Adrenal gland (tissue), 9 donors: ENCODE measurements at regions not wholly inside any gene's neighbourhood (a gene's known extent, or its start where the extent isn't known, plus 50 kb on each side); places are given as distances from the start of the nearest gene placed in this dataset.

Experiments
- DNase-seq, 7 donors: peaks; one replicate each; pipeline ENCODE4 v3.0.0-alpha.2; 2019 to 2020
- H3K27ac ChIP-seq, 5 donors: fragments of 200-600 bp; sonication (generic) in 4 of 5; 1 replicate in 3 of 5; 2 replicates in 2 of 5; pipeline versions ENCODE4 v1.5.1 to v1.8.0; 2016 to 2020; ENCODE audit warnings: mild to moderate bottlenecking in 1 of 5
- H3K27me3 ChIP-seq: fragments of 200-600 bp; 2 replicates; pipeline ENCODE4 v1.8.0; 2021
- H3K36me3 ChIP-seq, 2 donors: fragments of 200-600 bp; replicated peaks in 1 of 2; 1 replicate in 1 of 2; 2 replicates in 1 of 2; pipeline versions ENCODE4 v1.5.1 to v1.8.0; 2018 to 2022
- H3K4me1 ChIP-seq, 2 donors: fragments of 200-600 bp; replicated peaks in 1 of 2; 1 replicate in 1 of 2; 2 replicates in 1 of 2; pipeline versions ENCODE4 v1.5.1 to v1.8.0; 2018 to 2021
- H3K4me3 ChIP-seq, 4 donors: fragments of 200-600 bp; sonication (generic) in 3 of 4; one replicate each; pipeline ENCODE4 v1.5.1; 2016 to 2018
- H3K9me3 ChIP-seq, 3 donors: fragments of 200-600 bp; sonication (generic) in 1 of 3; replicated peaks in 1 of 3; 1 replicate in 2 of 3; 2 replicates in 1 of 3; pipeline versions ENCODE4 v1.5.1 to v1.8.0; 2016 to 2021
- POLR2A ChIP-seq, 2 donors: fragments of 450-650 bp; IDR thresholded peaks; one replicate each; pipeline ENCODE4 v1.6.1; 2017; ENCODE audit warnings: antibody characterized with exemption in 2 of 2, mild to moderate bottlenecking in 2 of 2, moderate library complexity in 1 of 2
- WGBS, 4 donors: extraction: QIAGEN DNeasy Blood & Tissue Kit in 2 of 4; methylation state at CpG; one replicate each; pipeline versions ENCODE4 v1.1.5 to v1.1.7; 2013 to 2017; 5-methylcytosine and 5-hydroxymethylcytosine counted together
- intact Hi-C, 2 donors: fragments of 100-400 bp; cut with DNase I; formaldehyde crosslinking; loops; one replicate each; pipeline versions ENCODE4 v1.14.1 to v1.15.0; 2022 to 2023
- TF ChIP-seq, protein P1 (sequence below), 6 experiments: fragments of 450-650 bp in 4 of 6; fragments of 200-600 bp in 2 of 6; sonication (generic) in 1 of 6; IDR thresholded peaks; 1 replicate in 5 of 6; 2 replicates in 1 of 6; pipeline versions ENCODE4 v1.5.1 to v1.8.0; 2016 to 2021; ENCODE audit warnings: antibody characterized with exemption in 6 of 6, mild to moderate bottlenecking in 2 of 6, moderate library complexity in 1 of 6
- donor health status: healthy with polysubstance abuse.
- donor health status: Bipolar disorder and iron deficiency.
- donor health status: DM: yes; HTN: yes; CAD: no.
- donor health status: DM: no; HTN: no; CAD: no.
- donor health status: DM: no; HTN: no; CAD: no.

DNA sequence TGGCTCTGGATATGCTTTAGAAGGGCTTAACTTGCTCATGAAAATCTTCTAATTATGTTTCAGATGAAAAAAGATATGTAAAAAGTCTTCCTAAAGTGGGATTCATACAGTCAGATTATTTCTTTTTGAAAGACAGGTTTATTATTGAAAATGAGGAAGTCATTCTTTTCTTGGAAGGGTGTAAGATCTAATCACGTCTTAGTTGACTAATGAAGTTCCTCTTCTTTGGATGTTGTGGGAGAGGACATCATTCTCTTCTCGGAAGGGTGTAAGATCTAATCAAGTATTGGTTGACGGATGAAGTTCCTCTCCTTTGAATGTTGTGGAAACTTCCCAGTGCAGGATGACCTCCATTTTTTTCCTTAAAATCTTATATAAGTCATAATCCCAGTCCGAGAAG, 74.9 kb downstream of the ALG10 start:
- intact Hi-C loops = no loop called here
- TF ChIP-seq, protein P1, sequence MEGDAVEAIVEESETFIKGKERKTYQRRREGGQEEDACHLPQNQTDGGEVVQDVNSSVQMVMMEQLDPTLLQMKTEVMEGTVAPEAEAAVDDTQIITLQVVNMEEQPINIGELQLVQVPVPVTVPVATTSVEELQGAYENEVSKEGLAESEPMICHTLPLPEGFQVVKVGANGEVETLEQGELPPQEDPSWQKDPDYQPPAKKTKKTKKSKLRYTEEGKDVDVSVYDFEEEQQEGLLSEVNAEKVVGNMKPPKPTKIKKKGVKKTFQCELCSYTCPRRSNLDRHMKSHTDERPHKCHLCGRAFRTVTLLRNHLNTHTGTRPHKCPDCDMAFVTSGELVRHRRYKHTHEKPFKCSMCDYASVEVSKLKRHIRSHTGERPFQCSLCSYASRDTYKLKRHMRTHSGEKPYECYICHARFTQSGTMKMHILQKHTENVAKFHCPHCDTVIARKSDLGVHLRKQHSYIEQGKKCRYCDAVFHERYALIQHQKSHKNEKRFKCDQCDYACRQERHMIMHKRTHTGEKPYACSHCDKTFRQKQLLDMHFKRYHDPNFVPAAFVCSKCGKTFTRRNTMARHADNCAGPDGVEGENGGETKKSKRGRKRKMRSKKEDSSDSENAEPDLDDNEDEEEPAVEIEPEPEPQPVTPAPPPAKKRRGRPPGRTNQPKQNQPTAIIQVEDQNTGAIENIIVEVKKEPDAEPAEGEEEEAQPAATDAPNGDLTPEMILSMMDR (IDR thresholded peaks at IDR 0.05) = no peak
- TF ChIP-seq POLR2A (IDR thresholded peaks at IDR 0.05) = no peak
- no peaks in the 10 kb centered on the region for H3K27me3 ChIP-seq
- no peak overlapping the region for H3K4me3 ChIP-seq
- no peaks in the 10 kb centered on the region for H3K4me1 ChIP-seq
- H3K36me3 ChIP-seq = no peaks in the 10 kb centered on the region
- 48 to 54% (median 50%) methylated on average over 4 of the region's 4 CpGs for WGBS, 4 donors
- no peak for DNase-seq
- H3K9me3 ChIP-seq = no peaks in the 10 kb centered on the region
- H3K27ac ChIP-seq = no peak overlapping the region

- H3K4me1 ChIP-seq = no peaks in the 10 kb centered on the region
- WGBS, 4 donors = 74 to 100% (median 83%) methylated on average over 3 to 7 of the region's 7 CpGs
- H3K36me3 ChIP-seq = no peaks in the 10 kb centered on the region
- no peaks in the 10 kb centered on the region for H3K9me3 ChIP-seq
- no peak for TF ChIP-seq POLR2A (IDR thresholded peaks at IDR 0.05)
- TF ChIP-seq, protein P1 (IDR thresholded peaks at IDR 0.05) = no peak
- H3K4me3 ChIP-seq = no peak overlapping the region
- DNase-seq = no peak
- no peak overlapping the region for H3K27ac ChIP-seq
- intact Hi-C loops = no loop called here
- no peaks in the 10 kb centered on the region for H3K27me3 ChIP-seq
These were observed 83.2 kb downstream of the ALG10 start for GRCh38 chr12:34105392-34105933.

DNA sequence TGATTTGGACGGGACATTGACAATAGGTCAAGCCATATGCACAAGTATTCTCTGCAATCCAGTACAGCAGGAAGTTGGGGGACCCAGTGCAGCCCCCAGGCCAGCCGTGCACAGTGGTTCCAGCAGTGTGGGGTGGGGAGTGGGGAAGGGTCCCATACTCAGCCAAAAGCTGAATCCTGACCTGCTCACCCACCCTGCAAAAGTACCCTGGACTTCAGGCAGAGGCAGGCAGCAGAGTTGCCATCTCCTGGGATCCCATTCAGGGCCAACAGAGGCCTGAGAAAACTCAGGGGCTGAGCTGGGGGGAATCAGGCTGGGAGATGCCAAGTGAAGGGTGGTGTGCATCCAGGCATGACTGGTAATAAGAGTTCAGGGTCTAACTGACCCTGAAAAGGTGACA, 83.9 kb downstream of the ALG10 start:
- no peaks in the 10 kb centered on the region for H3K9me3 ChIP-seq
- no peaks in the 10 kb centered on the region for H3K27me3 ChIP-seq
- TF ChIP-seq, protein P1 (IDR thresholded peaks at IDR 0.05) = no peak
- no peak for TF ChIP-seq POLR2A (IDR thresholded peaks at IDR 0.05)
- H3K4me1 ChIP-seq = no peaks in the 10 kb centered on the region
- intact Hi-C loops = no loop called here
- WGBS, 4 donors = 71 to 80% (median 79%) methylated on average over 1 to 2 of the region's 2 CpGs; no CpG with 5 or more reads in 1 of the 4 donors
- H3K27ac ChIP-seq = no peak overlapping the region
- no peak for DNase-seq
- H3K36me3 ChIP-seq = no peaks in the 10 kb centered on the region
- H3K4me3 ChIP-seq = no peak overlapping the region

DNA sequence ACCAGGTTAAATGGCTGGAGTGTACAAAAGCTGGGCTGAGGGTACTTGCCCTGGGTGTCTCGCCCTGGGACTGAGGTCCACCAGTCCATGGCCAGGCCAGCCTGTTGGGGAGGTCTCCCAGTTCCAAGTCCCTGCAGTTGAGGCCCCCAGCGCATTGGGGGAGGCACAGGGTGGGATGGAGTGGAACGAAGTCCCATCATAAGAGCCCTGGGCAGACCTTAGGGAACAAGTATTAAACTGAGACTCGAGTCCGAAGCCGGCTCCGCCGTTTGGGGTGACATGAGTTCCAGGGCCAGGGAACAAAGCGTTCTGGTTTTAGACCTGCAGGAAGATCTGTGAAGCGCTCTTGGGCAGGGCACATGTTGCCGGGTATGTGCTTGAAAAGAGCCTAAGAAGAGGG, 84.7 kb downstream of the ALG10 start:
- Histone ChIP-seq H3K9me3 (no peaks in the 10 kb centered on the region), H3K27me3 (no peaks in the 10 kb centered on the region), H3K27ac (no peak overlapping the region), H3K4me3 (no peak overlapping the region), H3K36me3 (no peaks in the 10 kb centered on the region), H3K4me1 (no peaks in the 10 kb centered on the region)
- intact Hi-C loops = no loop called here
- DNase-seq = no peak
- TF ChIP-seq, protein P1 (IDR thresholded peaks at IDR 0.05) = no peak
- no peak for TF ChIP-seq POLR2A (IDR thresholded peaks at IDR 0.05)
- 80 to 92% (median 86%) methylated on average over 11 of the region's 11 CpGs for WGBS, 4 donors
